Keratinocyte (primary cell): ENCODE measurements at regions not wholly inside any gene's neighbourhood (a gene's known extent, or its start where the extent isn't known, plus 50 kb on each side); places are given as distances from the start of the nearest gene placed in this dataset.

Source experiments
- DNase-seq: peaks from one replicate; pipeline ENCODE4 v3.0.0-alpha.2; 2011; ENCODE audit warnings: low read depth, missing footprints, low spot score
- FAIRE-seq: peaks from 2 replicates; lab custom pipeline; 2011; peaks lifted over from hg19 to GRCh38; lab: Jason Lieb, UNC
- H2AFZ ChIP-seq: 2 replicates; pipeline ENCODE4 v1.6.0; 2012; ENCODE audit warnings: low read length, control low read depth, inconsistent platforms; ENCODE audit not compliant: control insufficient read depth
- H3K27ac ChIP-seq: 2 replicates; pipeline ENCODE4 v1.5.1; 2011; ENCODE audit warnings: low read length; ENCODE audit not compliant: control insufficient read depth, insufficient read depth
- H3K27me3 ChIP-seq: 3 replicates; pipeline ENCODE4 v1.6.0; 2011; ENCODE audit warnings: low read length; ENCODE audit not compliant: control insufficient read depth, insufficient read depth; ENCODE audit errors: extremely low read depth
- H3K36me3 ChIP-seq, 2 experiments: 2 replicates in 1 of 2; 3 replicates in 1 of 2; pipeline ENCODE4 v1.5.1; 2011; ENCODE audit warnings: low read length in 2 of 2, mild to moderate bottlenecking in 1 of 2; ENCODE audit not compliant: control insufficient read depth in 2 of 2, insufficient read depth in 2 of 2; ENCODE audit errors: extremely low read depth in 1 of 2
- H3K4me1 ChIP-seq: 3 replicates; pipeline ENCODE4 v1.5.1; 2011; ENCODE audit warnings: low read length; ENCODE audit not compliant: control insufficient read depth, insufficient read depth; ENCODE audit errors: extremely low read depth
- H3K4me2 ChIP-seq: 3 replicates; pipeline ENCODE4 v1.6.0; 2011; ENCODE audit warnings: low read depth, low read length; ENCODE audit not compliant: control insufficient read depth, insufficient read depth; ENCODE audit errors: extremely low read depth
- H3K4me3 ChIP-seq, 3 experiments: fragments of 200-600 bp in 1 of 3; sonication (generic) in 1 of 3; 2 replicates in 2 of 3; 3 replicates in 1 of 3; pipeline ENCODE4 v1.5.1; 2011 to 2016; ENCODE audit warnings: low read length in 3 of 3, mild to moderate bottlenecking in 3 of 3, control low read depth in 2 of 3, inconsistent platforms in 1 of 3, low read depth in 1 of 3, mixed read lengths in 1 of 3, mixed run types in 1 of 3, moderate library complexity in 1 of 3; ENCODE audit not compliant: control insufficient read depth in 2 of 3, insufficient read depth in 2 of 3; ENCODE audit errors: extremely low read depth in 1 of 3
- H3K79me2 ChIP-seq: 2 replicates; pipeline ENCODE4 v1.6.0; 2012; ENCODE audit warnings: low read length; ENCODE audit not compliant: control insufficient read depth, insufficient read depth
- H3K9ac ChIP-seq: 3 replicates; pipeline ENCODE4 v1.6.0; 2011; ENCODE audit warnings: low read length; ENCODE audit not compliant: control insufficient read depth, insufficient read depth; ENCODE audit errors: extremely low read depth
- H3K9me1 ChIP-seq: 3 replicates; pipeline ENCODE4 v1.6.0; 2011; ENCODE audit warnings: low read length; ENCODE audit not compliant: control insufficient read depth, insufficient read depth; ENCODE audit errors: extremely low read depth
- H3K9me3 ChIP-seq: 2 replicates; pipeline ENCODE4 v1.5.1; 2012; ENCODE audit warnings: low read depth, low read length; ENCODE audit not compliant: control insufficient read depth
- H4K20me1 ChIP-seq: 3 replicates; pipeline ENCODE4 v1.6.0; 2011; ENCODE audit warnings: low read length; ENCODE audit not compliant: control insufficient read depth, insufficient read depth; ENCODE audit errors: extremely low read depth
- CTCF ChIP-seq, 3 experiments: IDR thresholded peaks in 1 of 3; conservative IDR thresholded peaks in 1 of 3; optimal IDR thresholded peaks in 1 of 3; 2 replicates in 2 of 3; 3 replicates in 1 of 3; pipeline versions ENCODE3 to v1.5.1; 2011; ENCODE audit warnings: low read length in 3 of 3, mild to moderate bottlenecking in 3 of 3, moderate library complexity in 2 of 3, control low read depth in 1 of 3, inconsistent platforms in 1 of 3; ENCODE audit not compliant: insufficient read depth in 2 of 3; ENCODE audit errors: extremely low read depth in 1 of 3
- EZH2 ChIP-seq: IDR thresholded peaks from one replicate; pipeline ENCODE4 v1.6.1; 2012; ENCODE audit warnings: inconsistent platforms, mild to moderate bottlenecking, low read length, moderate library complexity
- dilution Hi-C: fragments of 300-500 bp; cut with MboI; formaldehyde crosslinking; loops from one replicate; pipeline ENCODE4 v1.7.0; 2020; ENCODE audit warnings: low sequenced_read_pairs; ENCODE audit not compliant: extremely low pct_ligation_motif_present

GRCh38 chr5:27516437-27516836 is 478.1 kb upstream of the CDH9 start:
- no peak for DNase-seq
- no peak overlapping the region for H3K4me3 ChIP-seq
- no peak overlapping the region for H3K4me2 ChIP-seq
- no peaks in the 10 kb centered on the region for H3K36me3 ChIP-seq
- H3K4me1 ChIP-seq = no peaks in the 10 kb centered on the region
- H3K27me3 ChIP-seq = no peaks in the 10 kb centered on the region
- no peak overlapping the region for H3K9ac ChIP-seq
- H3K9me3 ChIP-seq = no peaks in the 10 kb centered on the region
- TF ChIP-seq EZH2 (no peak), CTCF (optimal IDR thresholded peaks at IDR 0.05 in 1 of 3, IDR thresholded peaks at IDR 0.05 in 1 of 3, conservative IDR thresholded peaks at IDR 0.05 in 1 of 3; ENCODE audit: extremely low read depth in 1 of 3, insufficient read depth in 2 of 3, low read length in 3 of 3) (no peak)
- FAIRE-seq = no peak
- no peak overlapping the region for H2AFZ ChIP-seq
- no peaks in the 10 kb centered on the region for H3K9me1 ChIP-seq
- no peaks in the 10 kb centered on the region for H3K79me2 ChIP-seq
- H3K27ac ChIP-seq = no peak overlapping the region
- dilution Hi-C loops = no loop called here
- H4K20me1 ChIP-seq = no peaks in the 10 kb centered on the region

GRCh38 chr5:27511061-27511460 is 472.7 kb upstream of the CDH9 start:
- no peaks in the 10 kb centered on the region for H3K36me3 ChIP-seq
- no peaks in the 10 kb centered on the region for H4K20me1 ChIP-seq
- no peaks in the 10 kb centered on the region for H3K9me3 ChIP-seq
- DNase-seq (no peak), FAIRE-seq (no peak)
- dilution Hi-C loops = no loop called here
- H3K9me1 ChIP-seq = no peaks in the 10 kb centered on the region
- peak overlapping the region; percentile 8 for H3K4me2 ChIP-seq
- no peak overlapping the region for H3K27ac ChIP-seq
- H3K79me2 ChIP-seq = no peaks in the 10 kb centered on the region
- H2AFZ ChIP-seq = peak overlapping the region; percentile 32
- no peaks in the 10 kb centered on the region for H3K27me3 ChIP-seq
- H3K9ac ChIP-seq = no peak overlapping the region
- TF ChIP-seq EZH2 (no peak), CTCF (optimal IDR thresholded peaks at IDR 0.05 in 1 of 3, IDR thresholded peaks at IDR 0.05 in 1 of 3, conservative IDR thresholded peaks at IDR 0.05 in 1 of 3; ENCODE audit: extremely low read depth in 1 of 3, insufficient read depth in 2 of 3, low read length in 3 of 3) (no peak)
- H3K4me1 ChIP-seq = no peaks in the 10 kb centered on the region
- no peak overlapping the region for H3K4me3 ChIP-seq
